ENCODE measurements at regions not wholly inside any gene's neighbourhood (a gene's known extent, or its start where the extent isn't known, plus 50 kb on each side); places are given as distances from the start of the nearest gene placed in this dataset.

DNA sequence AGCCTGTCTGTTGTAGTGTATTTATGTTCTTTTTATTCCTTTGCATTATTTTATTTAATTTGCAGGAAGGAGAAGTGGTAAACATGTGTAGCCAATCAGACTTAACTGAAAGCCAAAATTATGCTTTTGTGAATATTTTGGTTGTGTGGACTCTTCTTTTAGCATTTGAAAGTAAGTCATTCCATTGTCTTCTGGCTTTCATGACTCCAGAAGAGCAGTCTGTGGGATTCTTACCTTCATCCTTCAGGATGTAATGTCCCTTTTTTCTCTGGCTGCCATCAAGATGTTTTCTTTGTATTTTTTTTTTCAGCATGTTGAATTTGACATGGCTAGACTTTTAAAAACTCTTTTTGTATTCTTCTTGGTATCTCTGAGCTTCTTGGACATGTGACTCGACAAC lies 895.2 kb upstream of the ZEB2 start:
- Histone ChIP-seq H3K4me3 (ENCODE audit: low read depth, low read length) (no peak overlapping the region), H3K27ac (ENCODE audit: low read depth, low read length) (no peak overlapping the region), H3K27me3 (ENCODE audit: control insufficient read depth, insufficient read depth, low read length) (no peaks in the 10 kb centered on the region), H3K36me3 (ENCODE audit: control insufficient read depth, insufficient read depth, low read length) (no peaks in the 10 kb centered on the region), H3K9me3 (ENCODE audit: control insufficient read depth, insufficient read depth, low read length) (no peaks in the 10 kb centered on the region), H3K4me1 (ENCODE audit: control insufficient read depth, insufficient read depth, low read length) (no peaks in the 10 kb centered on the region)
- DNase-seq (ENCODE audit: low read depth in 4 of 6, low spot score in 6 of 6), result no peak
- no CpG with 5 or more reads among the region's 1 CpG for WGBS (ENCODE audit: insufficient coverage)

DNA sequence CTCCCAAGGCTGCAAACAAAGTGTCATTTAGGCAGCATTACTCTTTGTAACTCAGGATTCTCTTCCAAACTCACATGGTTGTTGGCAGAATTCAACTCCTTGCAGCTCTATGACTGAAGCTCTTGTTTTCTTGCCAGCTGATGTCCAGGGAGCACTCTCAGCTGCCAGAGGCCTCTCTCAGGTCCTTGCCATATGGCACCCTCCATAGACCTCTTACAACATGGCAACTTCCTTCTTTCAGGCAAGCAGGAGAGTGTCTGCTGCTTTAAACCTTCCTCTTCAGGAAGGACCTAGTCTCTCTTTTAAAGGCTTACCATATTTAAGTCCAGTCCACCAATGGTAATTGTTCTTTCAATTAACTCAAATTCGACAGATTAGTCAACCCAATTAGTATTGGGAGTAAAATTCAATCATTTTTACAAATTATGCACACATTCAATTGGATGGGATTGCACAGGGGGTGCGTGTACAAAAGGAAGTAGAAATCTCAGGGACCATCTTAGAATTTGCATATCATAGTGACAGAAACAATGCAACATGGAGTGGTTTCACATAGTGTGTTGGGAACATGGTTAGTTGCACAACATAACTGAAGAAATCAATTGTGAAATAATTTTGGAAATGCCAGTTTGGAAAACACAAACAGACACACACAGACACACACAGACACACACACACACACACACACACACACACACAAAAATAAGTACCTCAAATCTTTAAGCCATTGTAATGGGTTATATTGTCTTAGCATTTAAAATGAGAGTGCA lies 893.5 kb upstream of the ZEB2 start:
- no peaks in the 10 kb centered on the region for H3K9me3 ChIP-seq (ENCODE audit: control insufficient read depth, insufficient read depth, low read length)
- H3K36me3 ChIP-seq (ENCODE audit: control insufficient read depth, insufficient read depth, low read length), result no peaks in the 10 kb centered on the region
- WGBS (ENCODE audit: insufficient coverage), result no CpG with 5 or more reads among the region's 2 CpGs
- no peaks in the 10 kb centered on the region for H3K27me3 ChIP-seq (ENCODE audit: control insufficient read depth, insufficient read depth, low read length)
- H3K27ac ChIP-seq (ENCODE audit: low read depth, low read length), result no peak overlapping the region
- no peak overlapping the region for H3K4me3 ChIP-seq (ENCODE audit: low read depth, low read length)
- DNase-seq (ENCODE audit: low read depth in 4 of 6, low spot score in 6 of 6), result peak in 1 of 6 donors; percentile 1
- no peaks in the 10 kb centered on the region for H3K4me1 ChIP-seq (ENCODE audit: control insufficient read depth, insufficient read depth, low read length)

DNA sequence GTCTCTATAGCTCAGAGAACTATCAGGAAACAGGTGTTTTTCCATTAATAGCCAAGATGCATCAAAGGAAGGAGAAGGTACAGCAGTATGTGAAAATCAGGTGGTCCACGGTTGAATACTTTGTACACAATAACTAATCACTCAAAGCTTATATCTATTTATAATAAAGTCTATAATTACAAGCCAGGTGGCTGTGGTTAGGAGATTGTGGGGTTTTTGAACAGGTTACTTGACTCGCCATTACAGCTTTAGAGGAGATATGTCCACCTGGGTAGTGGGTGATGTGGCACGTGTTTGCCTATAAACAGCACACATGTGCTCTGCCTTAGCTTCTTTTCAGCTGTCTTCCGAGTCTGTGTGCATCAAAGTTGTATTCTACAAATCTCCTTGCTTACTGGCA lies 892.2 kb upstream of the ZEB2 start:
- Histone ChIP-seq H3K4me3 (ENCODE audit: low read depth, low read length) (no peak overlapping the region), H3K36me3 (ENCODE audit: control insufficient read depth, insufficient read depth, low read length) (no peaks in the 10 kb centered on the region), H3K4me1 (ENCODE audit: control insufficient read depth, insufficient read depth, low read length) (no peaks in the 10 kb centered on the region), H3K27ac (ENCODE audit: low read depth, low read length) (no peak overlapping the region), H3K9me3 (ENCODE audit: control insufficient read depth, insufficient read depth, low read length) (no peaks in the 10 kb centered on the region), H3K27me3 (ENCODE audit: control insufficient read depth, insufficient read depth, low read length) (no peaks in the 10 kb centered on the region)
- WGBS (ENCODE audit: insufficient coverage), result no CpG with 5 or more reads among the region's 4 CpGs
- no peak for DNase-seq (ENCODE audit: low read depth in 4 of 6, low spot score in 6 of 6)

DNA sequence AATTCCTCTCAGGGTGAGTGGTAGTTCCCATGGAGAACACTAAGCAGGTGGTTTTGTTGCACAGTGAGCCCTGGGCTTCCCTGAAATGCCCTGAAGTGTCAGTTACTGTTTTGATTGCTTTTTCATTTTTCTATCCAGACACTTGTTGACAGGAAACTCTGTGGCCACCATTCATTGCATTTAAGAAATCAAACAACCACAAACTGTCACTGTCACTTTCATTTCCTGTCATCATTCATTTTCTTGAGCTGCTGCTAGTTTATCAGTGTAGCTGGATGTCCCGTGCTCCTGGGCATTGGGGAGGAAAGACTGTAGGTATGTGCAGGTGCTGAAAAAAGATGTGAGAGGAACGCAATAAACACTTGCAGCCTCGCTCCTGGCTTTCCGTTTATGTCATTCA lies 891.6 kb upstream of the ZEB2 start:
- no peak for DNase-seq (ENCODE audit: low read depth in 4 of 6, low spot score in 6 of 6)
- Histone ChIP-seq H3K9me3 (ENCODE audit: control insufficient read depth, insufficient read depth, low read length) (no peaks in the 10 kb centered on the region), H3K27me3 (ENCODE audit: control insufficient read depth, insufficient read depth, low read length) (no peaks in the 10 kb centered on the region), H3K36me3 (ENCODE audit: control insufficient read depth, insufficient read depth, low read length) (no peaks in the 10 kb centered on the region), H3K4me3 (ENCODE audit: low read depth, low read length) (no peak overlapping the region), H3K4me1 (ENCODE audit: control insufficient read depth, insufficient read depth, low read length) (no peaks in the 10 kb centered on the region), H3K27ac (ENCODE audit: low read depth, low read length) (no peak overlapping the region)
- 82% methylated on average over 3 of the region's 4 CpGs for WGBS (ENCODE audit: insufficient coverage)

DNA sequence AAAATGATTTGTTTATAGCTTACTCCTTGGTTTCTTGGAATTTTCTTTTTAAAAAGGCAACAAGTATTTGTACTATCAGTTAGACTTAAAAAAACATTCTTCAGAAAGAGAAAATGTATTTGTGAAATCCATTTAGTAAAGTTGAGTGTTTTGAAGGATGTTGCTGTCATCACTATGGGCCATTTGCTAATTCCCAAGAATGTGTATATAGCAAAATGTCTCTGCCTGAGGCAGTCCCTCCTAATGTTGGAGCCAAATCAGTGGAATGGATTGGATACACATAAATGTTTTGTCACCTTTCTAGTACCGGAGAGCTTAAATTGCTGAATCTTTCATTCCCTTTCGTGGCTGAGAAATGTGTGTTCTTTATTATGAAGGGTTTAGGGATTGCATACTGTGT lies 890.2 kb upstream of the ZEB2 start:
- Histone ChIP-seq H3K4me3 (ENCODE audit: low read depth, low read length) (no peak overlapping the region), H3K27me3 (ENCODE audit: control insufficient read depth, insufficient read depth, low read length) (no peaks in the 10 kb centered on the region), H3K9me3 (ENCODE audit: control insufficient read depth, insufficient read depth, low read length) (no peaks in the 10 kb centered on the region), H3K36me3 (ENCODE audit: control insufficient read depth, insufficient read depth, low read length) (no peaks in the 10 kb centered on the region), H3K27ac (ENCODE audit: low read depth, low read length) (no peak overlapping the region), H3K4me1 (ENCODE audit: control insufficient read depth, insufficient read depth, low read length) (no peaks in the 10 kb centered on the region)
- no CpG with 5 or more reads among the region's 2 CpGs for WGBS (ENCODE audit: insufficient coverage)
- no peak for DNase-seq (ENCODE audit: low read depth in 4 of 6, low spot score in 6 of 6)

DNA sequence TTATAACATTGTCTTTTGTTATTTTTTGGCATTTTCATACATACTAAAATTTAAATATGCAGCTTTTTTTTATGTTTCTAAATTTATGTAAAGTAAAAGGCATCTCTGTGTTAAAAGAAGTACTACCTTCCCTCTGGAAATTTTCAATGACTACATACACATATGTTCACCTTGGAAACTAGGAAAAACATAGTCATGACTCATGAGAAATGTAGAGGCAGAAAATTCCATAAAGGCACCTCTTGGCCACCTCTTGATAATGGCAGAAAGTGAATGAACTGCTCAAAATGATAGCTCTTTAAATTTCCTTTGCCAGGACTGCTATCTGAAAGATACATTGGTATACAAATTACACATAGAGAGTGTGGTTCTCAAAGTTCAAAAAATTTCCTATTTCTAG lies 889.1 kb upstream of the ZEB2 start:
- Histone ChIP-seq H3K27me3 (ENCODE audit: control insufficient read depth, insufficient read depth, low read length) (no peaks in the 10 kb centered on the region), H3K4me3 (ENCODE audit: low read depth, low read length) (no peak overlapping the region), H3K36me3 (ENCODE audit: control insufficient read depth, insufficient read depth, low read length) (no peaks in the 10 kb centered on the region), H3K4me1 (ENCODE audit: control insufficient read depth, insufficient read depth, low read length) (no peaks in the 10 kb centered on the region), H3K27ac (ENCODE audit: low read depth, low read length) (no peak overlapping the region), H3K9me3 (ENCODE audit: control insufficient read depth, insufficient read depth, low read length) (no peaks in the 10 kb centered on the region)
- DNase-seq (ENCODE audit: low read depth in 4 of 6, low spot score in 6 of 6), result no peak

DNA sequence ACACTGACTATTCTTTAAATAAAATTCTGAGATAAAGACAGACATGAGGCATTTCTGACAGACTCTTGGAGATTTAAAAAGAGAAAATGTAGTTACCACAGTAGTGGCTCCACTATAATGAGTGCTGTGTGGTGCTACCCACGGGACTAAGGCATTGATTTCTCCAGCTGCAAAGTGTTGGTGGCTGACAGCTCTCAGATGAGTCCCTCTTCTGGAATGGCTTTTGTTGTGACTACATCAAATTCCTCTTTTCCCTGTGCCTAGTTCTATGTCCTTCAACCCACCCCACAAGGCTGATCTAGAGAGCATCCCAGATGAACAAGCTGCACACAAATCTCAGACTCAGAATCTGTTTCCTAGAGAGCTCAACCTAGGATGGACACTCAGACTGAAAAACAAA lies 884.8 kb upstream of the ZEB2 start:
- no CpG with 5 or more reads among the region's 1 CpG for WGBS (ENCODE audit: insufficient coverage)
- Histone ChIP-seq H3K36me3 (ENCODE audit: control insufficient read depth, insufficient read depth, low read length) (no peaks in the 10 kb centered on the region), H3K4me3 (ENCODE audit: low read depth, low read length) (no peak overlapping the region), H3K9me3 (ENCODE audit: control insufficient read depth, insufficient read depth, low read length) (no peaks in the 10 kb centered on the region), H3K27me3 (ENCODE audit: control insufficient read depth, insufficient read depth, low read length) (no peaks in the 10 kb centered on the region), H3K4me1 (ENCODE audit: control insufficient read depth, insufficient read depth, low read length) (no peaks in the 10 kb centered on the region), H3K27ac (ENCODE audit: low read depth, low read length) (no peak overlapping the region)
- DNase-seq (ENCODE audit: low read depth in 4 of 6, low spot score in 6 of 6), result peak in 1 of 6 donors; percentile 9

DNA sequence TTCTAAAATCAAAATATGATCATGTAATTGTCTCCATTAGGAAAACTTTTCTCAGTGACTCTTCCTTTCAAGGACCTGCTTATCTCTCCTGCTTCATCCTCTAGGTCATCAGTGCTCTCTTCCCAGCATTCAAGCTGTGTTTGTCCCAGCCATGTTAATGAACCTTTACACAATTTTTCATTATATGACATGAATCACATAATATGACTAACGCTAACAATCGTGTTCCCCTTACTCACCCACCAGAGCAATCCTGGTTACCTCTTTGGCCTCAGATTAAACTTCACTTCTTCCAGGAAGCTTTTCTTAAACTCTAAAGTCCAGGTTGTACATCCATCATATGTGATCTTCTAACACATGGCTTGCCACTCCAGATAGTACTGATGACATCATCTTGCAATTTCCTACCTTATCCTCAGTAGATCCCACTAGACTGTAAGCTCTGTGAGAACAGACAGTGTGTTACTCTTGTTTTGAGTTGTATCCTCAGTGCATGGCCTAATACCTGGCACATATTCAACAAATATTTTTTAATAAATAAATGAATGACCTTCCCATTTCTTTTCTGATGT lies 882.9 kb upstream of the ZEB2 start:
- Histone ChIP-seq H3K27ac (ENCODE audit: low read depth, low read length) (no peak overlapping the region), H3K4me3 (ENCODE audit: low read depth, low read length) (no peak overlapping the region), H3K9me3 (ENCODE audit: control insufficient read depth, insufficient read depth, low read length) (no peaks in the 10 kb centered on the region), H3K27me3 (ENCODE audit: control insufficient read depth, insufficient read depth, low read length) (no peaks in the 10 kb centered on the region), H3K4me1 (ENCODE audit: control insufficient read depth, insufficient read depth, low read length) (no peaks in the 10 kb centered on the region), H3K36me3 (ENCODE audit: control insufficient read depth, insufficient read depth, low read length) (no peaks in the 10 kb centered on the region)
- DNase-seq (ENCODE audit: low read depth in 4 of 6, low spot score in 6 of 6), result no peak
- WGBS (ENCODE audit: insufficient coverage), result 96% methylated on average over 2 of the region's 2 CpGs

DNA sequence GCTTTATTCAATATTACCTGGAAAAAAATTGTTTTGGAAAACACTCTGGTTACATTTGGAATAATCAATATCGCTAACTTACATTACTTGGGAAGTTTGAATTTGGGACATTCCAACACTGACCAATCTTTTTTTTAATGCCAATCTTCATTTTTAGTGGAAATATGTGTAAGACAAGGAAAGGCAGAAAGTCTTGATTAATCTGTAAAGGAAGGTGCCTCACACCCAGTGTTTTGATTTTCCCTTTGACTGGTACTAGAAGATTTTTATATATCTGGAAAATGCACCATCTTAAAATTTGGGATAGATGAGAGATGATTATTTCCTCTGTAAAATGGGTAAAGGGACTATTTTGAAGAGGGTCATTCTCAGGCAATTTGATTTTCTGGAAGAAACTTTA lies 879.2 kb upstream of the ZEB2 start:
- DNase-seq (ENCODE audit: low read depth in 4 of 6, low spot score in 6 of 6), result no peak

DNA sequence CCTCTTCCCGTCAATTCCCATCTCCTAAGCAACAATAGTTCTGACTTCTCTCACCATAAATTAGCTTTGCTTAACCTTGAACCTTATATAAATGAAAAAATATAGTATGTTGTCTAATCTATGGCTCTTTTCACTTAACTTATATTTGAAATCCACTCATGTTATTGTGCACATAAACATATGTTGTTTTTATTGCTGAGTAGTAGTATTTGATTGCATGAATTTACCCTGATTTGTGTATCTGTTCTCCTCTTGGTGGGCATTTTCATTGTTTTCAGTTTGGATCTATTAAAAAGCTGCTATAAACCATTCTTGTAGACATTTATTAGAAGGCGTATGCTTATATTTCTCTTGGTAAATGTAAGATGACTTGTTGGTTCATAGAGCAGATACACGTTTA lies 874.3 kb upstream of the ZEB2 start:
- Histone ChIP-seq H3K27ac (ENCODE audit: low read depth, low read length) (no peak overlapping the region), H3K9me3 (ENCODE audit: control insufficient read depth, insufficient read depth, low read length) (no peaks in the 10 kb centered on the region), H3K4me3 (ENCODE audit: low read depth, low read length) (no peak overlapping the region), H3K36me3 (ENCODE audit: control insufficient read depth, insufficient read depth, low read length) (no peaks in the 10 kb centered on the region), H3K4me1 (ENCODE audit: control insufficient read depth, insufficient read depth, low read length) (no peaks in the 10 kb centered on the region), H3K27me3 (ENCODE audit: control insufficient read depth, insufficient read depth, low read length) (no peaks in the 10 kb centered on the region)
- WGBS (ENCODE audit: insufficient coverage), result no CpG with 5 or more reads among the region's 3 CpGs
- DNase-seq (ENCODE audit: low read depth in 4 of 6, low spot score in 6 of 6), result no peak

More for the DNA sequence above, 879.2 kb upstream of the ZEB2 start:
- Histone ChIP-seq H3K4me1 (ENCODE audit: control insufficient read depth, insufficient read depth, low read length) (no peaks in the 10 kb centered on the region), H3K36me3 (ENCODE audit: control insufficient read depth, insufficient read depth, low read length) (no peaks in the 10 kb centered on the region), H3K9me3 (ENCODE audit: control insufficient read depth, insufficient read depth, low read length) (no peaks in the 10 kb centered on the region), H3K4me3 (ENCODE audit: low read depth, low read length) (no peak overlapping the region), H3K27me3 (ENCODE audit: control insufficient read depth, insufficient read depth, low read length) (no peaks in the 10 kb centered on the region), H3K27ac (ENCODE audit: low read depth, low read length) (no peak overlapping the region)
- WGBS (ENCODE audit: insufficient coverage), result no CpG with 5 or more reads among the region's 1 CpG
